ENCODE measurements at regions not wholly inside any gene's neighbourhood (a gene's known extent, or its start where the extent isn't known, plus 50 kb on each side); places are given as distances from the start of the nearest gene placed in this dataset.

- H3K4me3 ChIP-seq (ENCODE audit: low read length): no peak overlapping the region
- no peaks in the 10 kb centered on the region for H3K4me1 ChIP-seq (ENCODE audit: control insufficient read depth, insufficient read depth, low read length)
- H3K27me3 ChIP-seq (ENCODE audit: control insufficient read depth, insufficient read depth, low read length): no peaks in the 10 kb centered on the region
- H3K9ac ChIP-seq (ENCODE audit: low read depth, low read length): no peak overlapping the region
- H3K9me3 ChIP-seq (replicated peaks; ENCODE audit: low read length): no peaks in the 10 kb centered on the region
- H3K36me3 ChIP-seq (ENCODE audit: insufficient read depth, low read length): no peaks in the 10 kb centered on the region
- H3K4me2 ChIP-seq (ENCODE audit: low read length): no peak overlapping the region
These were observed 116.2 kb downstream of the OLFM4 start for GRCh38 chr13:53144826-53145225.

GRCh38 chr13:53150568-53150967, 122.0 kb downstream of the OLFM4 start:
- H3K4me3 ChIP-seq (ENCODE audit: low read length): no peak overlapping the region
- no peaks in the 10 kb centered on the region for H3K4me1 ChIP-seq (ENCODE audit: control insufficient read depth, insufficient read depth, low read length)
- H3K4me2 ChIP-seq (ENCODE audit: low read length): no peak overlapping the region
- H3K9ac ChIP-seq (ENCODE audit: low read depth, low read length): no peak overlapping the region
- no peaks in the 10 kb centered on the region for H3K27me3 ChIP-seq (ENCODE audit: control insufficient read depth, insufficient read depth, low read length)
- no peaks in the 10 kb centered on the region for H3K36me3 ChIP-seq (ENCODE audit: insufficient read depth, low read length)
- H3K9me3 ChIP-seq (replicated peaks; ENCODE audit: low read length): no peaks in the 10 kb centered on the region

DNA sequence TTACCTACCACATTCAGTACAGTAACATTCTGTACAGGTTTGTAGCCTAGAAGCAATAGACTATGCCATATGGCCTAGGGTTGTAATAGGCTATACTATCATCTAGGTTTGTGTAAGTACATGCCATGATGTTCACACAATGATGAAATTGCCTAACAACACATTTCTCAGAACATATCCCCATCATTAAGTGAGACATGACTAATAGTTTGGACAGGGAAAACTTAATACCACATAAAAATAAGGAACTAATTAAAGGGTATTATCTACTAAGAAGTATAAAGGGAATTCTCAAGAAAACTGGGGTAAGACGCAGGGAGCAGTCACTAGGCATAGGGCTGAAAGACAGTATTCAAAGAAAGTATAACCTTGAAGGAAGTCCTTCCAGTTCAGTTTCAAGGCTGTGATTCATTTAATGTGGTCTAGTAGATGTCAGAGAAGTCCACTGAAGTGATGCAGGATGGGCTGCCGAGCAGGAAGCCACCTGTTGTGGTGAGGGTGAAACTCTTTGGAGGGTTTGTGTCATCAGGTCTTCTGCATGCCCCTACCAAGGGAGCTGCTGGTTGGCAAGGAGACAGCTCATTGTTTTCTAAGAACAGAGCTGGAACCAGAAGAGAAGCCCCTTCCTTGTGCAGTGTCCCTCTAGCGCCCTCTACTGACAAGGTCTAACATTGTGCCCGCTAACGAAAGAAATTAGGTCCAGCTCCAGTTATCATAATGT, 122.9 kb downstream of the OLFM4 start:
- Histone ChIP-seq H3K9ac (ENCODE audit: low read depth, low read length) (no peak overlapping the region), H3K36me3 (ENCODE audit: insufficient read depth, low read length) (no peaks in the 10 kb centered on the region), H3K9me3 (replicated peaks; ENCODE audit: low read length) (no peaks in the 10 kb centered on the region), H3K4me3 (ENCODE audit: low read length) (no peak overlapping the region), H3K4me2 (ENCODE audit: low read length) (no peak overlapping the region), H3K4me1 (ENCODE audit: control insufficient read depth, insufficient read depth, low read length) (no peaks in the 10 kb centered on the region), H3K27me3 (ENCODE audit: control insufficient read depth, insufficient read depth, low read length) (no peaks in the 10 kb centered on the region)

- Histone ChIP-seq H3K9ac (ENCODE audit: low read depth, low read length) (no peak overlapping the region), H3K4me2 (ENCODE audit: low read length) (no peak overlapping the region), H3K9me3 (replicated peaks; ENCODE audit: low read length) (no peaks in the 10 kb centered on the region), H3K4me3 (ENCODE audit: low read length) (no peak overlapping the region), H3K4me1 (ENCODE audit: control insufficient read depth, insufficient read depth, low read length) (no peaks in the 10 kb centered on the region), H3K27me3 (ENCODE audit: control insufficient read depth, insufficient read depth, low read length) (no peaks in the 10 kb centered on the region), H3K36me3 (ENCODE audit: insufficient read depth, low read length) (no peaks in the 10 kb centered on the region)
These were observed 123.4 kb downstream of the OLFM4 start for GRCh38 chr13:53152057-53152421.

GRCh38 chr13:53158201-53158600, 129.6 kb downstream of the OLFM4 start:
- H3K9me3 ChIP-seq (replicated peaks; ENCODE audit: low read length): no peaks in the 10 kb centered on the region
- H3K4me1 ChIP-seq (ENCODE audit: control insufficient read depth, insufficient read depth, low read length): no peaks in the 10 kb centered on the region
- no peak overlapping the region for H3K4me2 ChIP-seq (ENCODE audit: low read length)
- no peaks in the 10 kb centered on the region for H3K27me3 ChIP-seq (ENCODE audit: control insufficient read depth, insufficient read depth, low read length)
- no peak overlapping the region for H3K4me3 ChIP-seq (ENCODE audit: low read length)
- H3K9ac ChIP-seq (ENCODE audit: low read depth, low read length): no peak overlapping the region
- no peaks in the 10 kb centered on the region for H3K36me3 ChIP-seq (ENCODE audit: insufficient read depth, low read length)

GRCh38 chr13:53159431-53159830, 130.8 kb downstream of the OLFM4 start:
- H3K4me3 ChIP-seq (ENCODE audit: low read length): no peak overlapping the region
- H3K4me2 ChIP-seq (ENCODE audit: low read length): no peak overlapping the region
- no peaks in the 10 kb centered on the region for H3K9me3 ChIP-seq (replicated peaks; ENCODE audit: low read length)
- H3K36me3 ChIP-seq (ENCODE audit: insufficient read depth, low read length): no peaks in the 10 kb centered on the region
- no peaks in the 10 kb centered on the region for H3K4me1 ChIP-seq (ENCODE audit: control insufficient read depth, insufficient read depth, low read length)
- H3K9ac ChIP-seq (ENCODE audit: low read depth, low read length): no peak overlapping the region
- H3K27me3 ChIP-seq (ENCODE audit: control insufficient read depth, insufficient read depth, low read length): no peaks in the 10 kb centered on the region

- Histone ChIP-seq H3K36me3 (ENCODE audit: insufficient read depth, low read length) (no peaks in the 10 kb centered on the region), H3K4me1 (ENCODE audit: control insufficient read depth, insufficient read depth, low read length) (no peaks in the 10 kb centered on the region), H3K4me2 (ENCODE audit: low read length) (no peak overlapping the region), H3K9me3 (replicated peaks; ENCODE audit: low read length) (no peaks in the 10 kb centered on the region), H3K27me3 (ENCODE audit: control insufficient read depth, insufficient read depth, low read length) (no peaks in the 10 kb centered on the region), H3K9ac (ENCODE audit: low read depth, low read length) (no peak overlapping the region), H3K4me3 (ENCODE audit: low read length) (no peak overlapping the region)
These were observed 131.6 kb downstream of the OLFM4 start for GRCh38 chr13:53160211-53160610.

- H3K4me1 ChIP-seq (ENCODE audit: control insufficient read depth, insufficient read depth, low read length): no peaks in the 10 kb centered on the region
- H3K27me3 ChIP-seq (ENCODE audit: control insufficient read depth, insufficient read depth, low read length): no peaks in the 10 kb centered on the region
- no peak overlapping the region for H3K4me2 ChIP-seq (ENCODE audit: low read length)
- H3K9me3 ChIP-seq (replicated peaks; ENCODE audit: low read length): no peaks in the 10 kb centered on the region
- no peak overlapping the region for H3K4me3 ChIP-seq (ENCODE audit: low read length)
- H3K9ac ChIP-seq (ENCODE audit: low read depth, low read length): no peak overlapping the region
- no peaks in the 10 kb centered on the region for H3K36me3 ChIP-seq (ENCODE audit: insufficient read depth, low read length)
These were observed 132.6 kb downstream of the OLFM4 start for GRCh38 chr13:53161251-53161650.

GRCh38 chr13:53165261-53165660, 136.6 kb downstream of the OLFM4 start:
- no peaks in the 10 kb centered on the region for H3K9me3 ChIP-seq (replicated peaks; ENCODE audit: low read length)
- H3K27me3 ChIP-seq (ENCODE audit: control insufficient read depth, insufficient read depth, low read length): no peaks in the 10 kb centered on the region
- H3K4me1 ChIP-seq (ENCODE audit: control insufficient read depth, insufficient read depth, low read length): no peaks in the 10 kb centered on the region
- no peak overlapping the region for H3K4me2 ChIP-seq (ENCODE audit: low read length)
- no peak overlapping the region for H3K9ac ChIP-seq (ENCODE audit: low read depth, low read length)
- no peaks in the 10 kb centered on the region for H3K36me3 ChIP-seq (ENCODE audit: insufficient read depth, low read length)
- no peak overlapping the region for H3K4me3 ChIP-seq (ENCODE audit: low read length)

DNA sequence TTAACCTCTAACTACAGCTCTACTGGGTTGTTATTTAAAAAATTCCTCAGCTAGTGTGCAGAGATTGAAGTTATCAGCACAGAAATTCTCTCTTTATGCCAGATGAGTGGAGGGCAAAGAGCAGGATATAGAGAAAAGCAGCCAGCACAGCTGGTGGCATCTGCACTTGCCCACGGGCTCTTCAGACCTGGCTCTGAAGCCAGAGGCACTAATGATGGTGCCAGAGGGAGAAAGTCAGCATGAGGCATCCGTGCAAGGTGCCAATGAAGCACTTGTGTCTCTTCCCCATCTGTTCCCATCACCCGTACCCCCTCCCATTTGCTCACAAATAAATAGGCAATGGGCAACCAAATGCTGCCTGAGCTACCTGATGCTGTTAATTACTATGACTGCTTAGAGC, 138.9 kb downstream of the OLFM4 start:
- H3K4me3 ChIP-seq (ENCODE audit: low read length): no peak overlapping the region
- H3K9ac ChIP-seq (ENCODE audit: low read depth, low read length): no peak overlapping the region
- no peaks in the 10 kb centered on the region for H3K9me3 ChIP-seq (replicated peaks; ENCODE audit: low read length)
- no peaks in the 10 kb centered on the region for H3K4me1 ChIP-seq (ENCODE audit: control insufficient read depth, insufficient read depth, low read length)
- H3K4me2 ChIP-seq (ENCODE audit: low read length): no peak overlapping the region
- H3K27me3 ChIP-seq (ENCODE audit: control insufficient read depth, insufficient read depth, low read length): no peaks in the 10 kb centered on the region
- no peaks in the 10 kb centered on the region for H3K36me3 ChIP-seq (ENCODE audit: insufficient read depth, low read length)

DNA sequence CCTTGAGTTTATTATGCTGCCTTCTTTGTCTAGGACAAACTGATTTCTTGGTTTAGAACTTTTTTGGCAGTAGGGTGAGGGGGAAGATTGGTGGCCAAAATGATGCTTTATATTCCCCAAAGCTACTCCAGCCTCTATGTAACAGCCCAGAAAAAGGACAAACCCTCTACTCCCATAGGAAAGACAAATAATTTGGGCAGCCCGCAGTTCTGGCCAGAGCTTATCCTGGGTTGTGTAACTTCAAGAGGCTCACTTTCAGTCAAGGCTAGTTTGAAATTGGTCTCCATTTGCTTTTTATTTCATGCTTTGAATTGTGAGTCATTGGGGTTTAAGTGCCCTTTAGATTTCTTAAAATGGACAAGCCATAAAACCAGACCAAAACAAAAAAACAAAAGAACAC, 142.3 kb downstream of the OLFM4 start:
- Histone ChIP-seq H3K27me3 (ENCODE audit: control insufficient read depth, insufficient read depth, low read length) (no peaks in the 10 kb centered on the region), H3K4me3 (ENCODE audit: low read length) (no peak overlapping the region), H3K9me3 (replicated peaks; ENCODE audit: low read length) (no peaks in the 10 kb centered on the region)

DNA sequence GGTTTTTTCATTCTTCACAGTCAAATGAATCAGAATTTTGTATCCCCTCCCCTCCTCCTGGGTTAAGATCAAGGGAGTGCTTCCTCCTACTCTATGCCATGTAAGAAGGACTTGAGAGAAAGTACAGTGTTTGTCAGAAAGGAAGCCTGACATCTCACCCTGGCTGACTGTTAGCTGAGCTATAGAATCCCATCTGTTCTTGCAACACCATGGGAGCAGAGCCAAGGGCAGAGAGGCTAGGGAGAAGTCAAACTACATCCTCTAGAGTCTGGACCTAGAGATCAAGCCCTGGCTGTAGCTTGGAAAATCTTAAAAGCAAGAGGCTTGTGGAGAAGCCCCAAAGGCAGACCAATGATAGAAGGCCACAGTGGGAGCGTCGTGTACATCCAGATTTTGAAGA, 145.9 kb downstream of the OLFM4 start:
- H3K4me1 ChIP-seq (ENCODE audit: control insufficient read depth, insufficient read depth, low read length): no peaks in the 10 kb centered on the region

More for the DNA sequence above, 142.3 kb downstream of the OLFM4 start:
- H3K4me2 ChIP-seq (ENCODE audit: low read length): no peak overlapping the region
- no peaks in the 10 kb centered on the region for H3K4me1 ChIP-seq (ENCODE audit: control insufficient read depth, insufficient read depth, low read length)
- no peak overlapping the region for H3K9ac ChIP-seq (ENCODE audit: low read depth, low read length)
- no peaks in the 10 kb centered on the region for H3K36me3 ChIP-seq (ENCODE audit: insufficient read depth, low read length)

More for the DNA sequence above, 145.9 kb downstream of the OLFM4 start:
- Histone ChIP-seq H3K9me3 (replicated peaks; ENCODE audit: low read length) (no peaks in the 10 kb centered on the region), H3K4me3 (ENCODE audit: low read length) (no peak overlapping the region), H3K9ac (ENCODE audit: low read depth, low read length) (no peak overlapping the region), H3K4me2 (ENCODE audit: low read length) (no peak overlapping the region), H3K27me3 (ENCODE audit: control insufficient read depth, insufficient read depth, low read length) (no peaks in the 10 kb centered on the region), H3K36me3 (ENCODE audit: insufficient read depth, low read length) (no peaks in the 10 kb centered on the region)

All from skeletal muscle satellite cell (primary cell).